ENCODE measurements at regions not wholly inside any gene's neighbourhood (a gene's known extent, or its start where the extent isn't known, plus 50 kb on each side); places are given as distances from the start of the nearest gene placed in this dataset.

DNA sequence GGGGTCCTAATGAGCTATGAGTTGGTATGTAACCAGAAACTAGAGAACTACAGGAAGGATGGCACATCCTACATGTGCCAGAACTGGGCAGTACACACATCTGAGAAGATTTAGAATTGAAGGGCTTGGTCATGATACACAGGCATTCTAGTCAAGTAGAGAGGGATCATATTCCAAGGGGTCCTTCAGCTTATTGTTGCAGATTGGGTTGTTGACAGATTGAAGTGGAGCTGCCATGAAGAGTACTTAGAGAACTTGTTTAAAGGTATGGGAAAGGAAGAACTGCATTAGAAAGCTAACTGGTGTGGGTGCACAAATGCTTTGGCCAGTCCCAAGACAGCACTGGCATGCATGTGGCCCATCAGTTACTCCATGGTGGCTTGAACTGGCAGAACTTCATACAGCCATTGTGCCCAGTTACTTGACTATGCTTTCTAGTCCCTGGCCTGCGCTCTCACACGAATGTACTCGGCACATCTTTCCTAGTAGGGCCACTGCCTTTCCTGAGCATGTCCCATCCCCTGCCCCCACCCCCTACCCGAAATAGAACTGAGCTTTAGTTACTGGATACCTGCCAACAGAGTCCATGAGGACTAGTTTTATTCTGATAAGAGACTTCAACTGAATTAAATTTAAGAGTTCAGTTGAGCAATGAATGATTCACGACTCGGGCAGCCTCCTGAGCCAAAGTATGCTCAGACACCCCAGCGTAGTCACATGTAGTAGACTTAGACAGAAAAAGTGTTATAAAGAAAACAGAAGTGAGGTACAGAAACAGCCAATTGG lies 64.0 kb downstream of the CCNG2 start:
- TF ChIP-seq CEBPB (IDR thresholded peaks at IDR 0.05) (no peak), RAD21 (IDR thresholded peaks at IDR 0.05; ENCODE audit: low read depth) (no peak), EP300 (IDR thresholded peaks at IDR 0.05; ENCODE audit: borderline replicate concordance) (no peak)
- TF ChIP-seq, protein P1, sequence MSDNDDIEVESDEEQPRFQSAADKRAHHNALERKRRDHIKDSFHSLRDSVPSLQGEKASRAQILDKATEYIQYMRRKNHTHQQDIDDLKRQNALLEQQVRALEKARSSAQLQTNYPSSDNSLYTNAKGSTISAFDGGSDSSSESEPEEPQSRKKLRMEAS (IDR thresholded peaks at IDR 0.05) = no peak
- TF ChIP-seq, protein P2, sequence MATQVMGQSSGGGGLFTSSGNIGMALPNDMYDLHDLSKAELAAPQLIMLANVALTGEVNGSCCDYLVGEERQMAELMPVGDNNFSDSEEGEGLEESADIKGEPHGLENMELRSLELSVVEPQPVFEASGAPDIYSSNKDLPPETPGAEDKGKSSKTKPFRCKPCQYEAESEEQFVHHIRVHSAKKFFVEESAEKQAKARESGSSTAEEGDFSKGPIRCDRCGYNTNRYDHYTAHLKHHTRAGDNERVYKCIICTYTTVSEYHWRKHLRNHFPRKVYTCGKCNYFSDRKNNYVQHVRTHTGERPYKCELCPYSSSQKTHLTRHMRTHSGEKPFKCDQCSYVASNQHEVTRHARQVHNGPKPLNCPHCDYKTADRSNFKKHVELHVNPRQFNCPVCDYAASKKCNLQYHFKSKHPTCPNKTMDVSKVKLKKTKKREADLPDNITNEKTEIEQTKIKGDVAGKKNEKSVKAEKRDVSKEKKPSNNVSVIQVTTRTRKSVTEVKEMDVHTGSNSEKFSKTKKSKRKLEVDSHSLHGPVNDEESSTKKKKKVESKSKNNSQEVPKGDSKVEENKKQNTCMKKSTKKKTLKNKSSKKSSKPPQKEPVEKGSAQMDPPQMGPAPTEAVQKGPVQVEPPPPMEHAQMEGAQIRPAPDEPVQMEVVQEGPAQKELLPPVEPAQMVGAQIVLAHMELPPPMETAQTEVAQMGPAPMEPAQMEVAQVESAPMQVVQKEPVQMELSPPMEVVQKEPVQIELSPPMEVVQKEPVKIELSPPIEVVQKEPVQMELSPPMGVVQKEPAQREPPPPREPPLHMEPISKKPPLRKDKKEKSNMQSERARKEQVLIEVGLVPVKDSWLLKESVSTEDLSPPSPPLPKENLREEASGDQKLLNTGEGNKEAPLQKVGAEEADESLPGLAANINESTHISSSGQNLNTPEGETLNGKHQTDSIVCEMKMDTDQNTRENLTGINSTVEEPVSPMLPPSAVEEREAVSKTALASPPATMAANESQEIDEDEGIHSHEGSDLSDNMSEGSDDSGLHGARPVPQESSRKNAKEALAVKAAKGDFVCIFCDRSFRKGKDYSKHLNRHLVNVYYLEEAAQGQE (IDR thresholded peaks at IDR 0.05; ENCODE audit: low read depth) = no peak
- TF ChIP-seq, protein P3, sequence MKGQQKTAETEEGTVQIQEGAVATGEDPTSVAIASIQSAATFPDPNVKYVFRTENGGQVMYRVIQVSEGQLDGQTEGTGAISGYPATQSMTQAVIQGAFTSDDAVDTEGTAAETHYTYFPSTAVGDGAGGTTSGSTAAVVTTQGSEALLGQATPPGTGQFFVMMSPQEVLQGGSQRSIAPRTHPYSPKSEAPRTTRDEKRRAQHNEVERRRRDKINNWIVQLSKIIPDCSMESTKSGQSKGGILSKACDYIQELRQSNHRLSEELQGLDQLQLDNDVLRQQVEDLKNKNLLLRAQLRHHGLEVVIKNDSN (IDR thresholded peaks at IDR 0.05) = no peak
